HG03571 (cell line): ENCODE measurements at regions not wholly inside any gene's neighbourhood (a gene's known extent, or its start where the extent isn't known, plus 50 kb on each side); places are given as distances from the start of the nearest gene placed in this dataset.

ENCODE experiments used
- ATAC-seq: cut with Tn5 transposase; IDR thresholded peaks from one replicate; pipeline ENCODE4 v1.9.1; 2021; ENCODE audit not compliant: unreplicated experiment

GRCh38 chr6:98280492-98280891 is 553.9 kb upstream of the POU3F2 start:
- no peak for ATAC-seq

GRCh38 chr6:98286620-98287019 is 547.8 kb upstream of the POU3F2 start:
- no peak for ATAC-seq

GRCh38 chr6:98287876-98288275 is 546.5 kb upstream of the POU3F2 start:
- ATAC-seq: no peak

- ATAC-seq: no peak
These were observed 541.6 kb upstream of the POU3F2 start for GRCh38 chr6:98292810-98293209.

GRCh38 chr6:98295515-98296175 is 538.7 kb upstream of the POU3F2 start:
- ATAC-seq: no peak

GRCh38 chr6:98308564-98308963 is 525.8 kb upstream of the POU3F2 start:
- ATAC-seq: no peak

GRCh38 chr6:98310443-98310842 is 523.9 kb upstream of the POU3F2 start:
- no peak for ATAC-seq

- ATAC-seq: no peak
These were observed 510.8 kb upstream of the POU3F2 start for GRCh38 chr6:98323605-98324004.

GRCh38 chr6:98324446-98324845 is 509.9 kb upstream of the POU3F2 start:
- no peak for ATAC-seq

- ATAC-seq: no peak
These were observed 509.0 kb upstream of the POU3F2 start for GRCh38 chr6:98325366-98325765.

- no peak for ATAC-seq
These were observed 501.1 kb upstream of the POU3F2 start for GRCh38 chr6:98333273-98333672.

- no peak for ATAC-seq
These were observed 498.8 kb upstream of the POU3F2 start for GRCh38 chr6:98335594-98335993.

- no peak for ATAC-seq
These were observed 494.9 kb upstream of the POU3F2 start for GRCh38 chr6:98339506-98339905.

GRCh38 chr6:98343004-98343403 is 491.4 kb upstream of the POU3F2 start:
- no peak for ATAC-seq

- no peak for ATAC-seq
These were observed 490.6 kb upstream of the POU3F2 start for GRCh38 chr6:98343797-98344196.

- ATAC-seq: no peak
These were observed 482.0 kb upstream of the POU3F2 start for GRCh38 chr6:98352348-98352747.

GRCh38 chr6:98358173-98358572 is 476.2 kb upstream of the POU3F2 start:
- no peak for ATAC-seq

- no peak for ATAC-seq
These were observed 468.0 kb upstream of the POU3F2 start for GRCh38 chr6:98366371-98366770.

- no peak for ATAC-seq
These were observed 453.8 kb upstream of the POU3F2 start for GRCh38 chr6:98380589-98380988.

- ATAC-seq: no peak
These were observed 452.1 kb upstream of the POU3F2 start for GRCh38 chr6:98382246-98382645.

- no peak for ATAC-seq
These were observed 450.0 kb upstream of the POU3F2 start for GRCh38 chr6:98384334-98384733.

GRCh38 chr6:98384801-98385200 is 449.6 kb upstream of the POU3F2 start:
- ATAC-seq: no peak

- no peak for ATAC-seq
These were observed 438.7 kb upstream of the POU3F2 start for GRCh38 chr6:98395610-98396166.
